ENCODE measurements at regions not wholly inside any gene's neighbourhood (a gene's known extent, or its start where the extent isn't known, plus 50 kb on each side); places are given as distances from the start of the nearest gene placed in this dataset.

DNA sequence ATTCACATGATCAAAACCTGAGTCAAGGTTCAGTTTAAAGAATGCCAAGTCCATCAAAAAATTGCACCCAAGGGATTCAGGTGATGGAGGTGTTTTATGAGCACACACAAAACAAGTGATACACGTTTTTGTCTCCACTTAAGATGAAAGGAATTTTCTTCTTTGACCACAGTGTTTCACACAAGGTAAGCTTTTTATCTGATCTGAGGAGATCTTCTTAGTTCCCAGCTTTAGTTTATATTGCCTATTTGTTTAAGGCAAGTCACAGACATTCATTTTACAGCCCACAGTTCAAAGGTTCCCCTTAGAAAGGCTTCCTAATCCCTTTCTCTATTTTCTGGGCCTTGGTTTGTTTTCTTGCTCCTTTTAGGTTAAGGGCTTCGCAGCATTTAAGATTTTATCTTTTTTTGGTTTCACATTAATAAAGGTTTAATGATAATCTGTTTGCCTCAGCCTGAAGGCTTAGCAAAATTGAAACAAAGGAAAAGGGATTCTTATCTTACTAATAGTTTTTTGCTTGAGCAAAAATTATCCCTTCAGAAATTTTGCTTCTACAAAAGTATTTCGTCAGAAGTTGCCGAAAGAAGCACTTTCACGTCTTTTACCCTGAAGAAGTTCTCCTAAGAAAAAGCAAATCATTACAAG lies 420.5 kb upstream of the NAALADL2 start:
- TF ChIP-seq, protein P1, sequence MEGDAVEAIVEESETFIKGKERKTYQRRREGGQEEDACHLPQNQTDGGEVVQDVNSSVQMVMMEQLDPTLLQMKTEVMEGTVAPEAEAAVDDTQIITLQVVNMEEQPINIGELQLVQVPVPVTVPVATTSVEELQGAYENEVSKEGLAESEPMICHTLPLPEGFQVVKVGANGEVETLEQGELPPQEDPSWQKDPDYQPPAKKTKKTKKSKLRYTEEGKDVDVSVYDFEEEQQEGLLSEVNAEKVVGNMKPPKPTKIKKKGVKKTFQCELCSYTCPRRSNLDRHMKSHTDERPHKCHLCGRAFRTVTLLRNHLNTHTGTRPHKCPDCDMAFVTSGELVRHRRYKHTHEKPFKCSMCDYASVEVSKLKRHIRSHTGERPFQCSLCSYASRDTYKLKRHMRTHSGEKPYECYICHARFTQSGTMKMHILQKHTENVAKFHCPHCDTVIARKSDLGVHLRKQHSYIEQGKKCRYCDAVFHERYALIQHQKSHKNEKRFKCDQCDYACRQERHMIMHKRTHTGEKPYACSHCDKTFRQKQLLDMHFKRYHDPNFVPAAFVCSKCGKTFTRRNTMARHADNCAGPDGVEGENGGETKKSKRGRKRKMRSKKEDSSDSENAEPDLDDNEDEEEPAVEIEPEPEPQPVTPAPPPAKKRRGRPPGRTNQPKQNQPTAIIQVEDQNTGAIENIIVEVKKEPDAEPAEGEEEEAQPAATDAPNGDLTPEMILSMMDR (IDR thresholded peaks at IDR 0.05; ENCODE audit: unreplicated experiment) = no peak
- peaks cover 7% of the 10 kb centered on the region for H3K27me3 Mint-ChIP-seq (ENCODE audit: unreplicated experiment)
- no peaks in the 10 kb centered on the region for H3K36me3 Mint-ChIP-seq (ENCODE audit: low read depth, unreplicated experiment)
- peaks cover 15% of the 10 kb centered on the region for H3K4me1 Mint-ChIP-seq (ENCODE audit: unreplicated experiment)
- DNase-seq (ENCODE audit: low spot score) = no peak
- no peak overlapping the region for H3K4me3 Mint-ChIP-seq (ENCODE audit: unreplicated experiment)
- H3K27ac Mint-ChIP-seq (ENCODE audit: unreplicated experiment) = no peak overlapping the region
- no peaks in the 10 kb centered on the region for H3K9me3 Mint-ChIP-seq (ENCODE audit: unreplicated experiment)

DNA sequence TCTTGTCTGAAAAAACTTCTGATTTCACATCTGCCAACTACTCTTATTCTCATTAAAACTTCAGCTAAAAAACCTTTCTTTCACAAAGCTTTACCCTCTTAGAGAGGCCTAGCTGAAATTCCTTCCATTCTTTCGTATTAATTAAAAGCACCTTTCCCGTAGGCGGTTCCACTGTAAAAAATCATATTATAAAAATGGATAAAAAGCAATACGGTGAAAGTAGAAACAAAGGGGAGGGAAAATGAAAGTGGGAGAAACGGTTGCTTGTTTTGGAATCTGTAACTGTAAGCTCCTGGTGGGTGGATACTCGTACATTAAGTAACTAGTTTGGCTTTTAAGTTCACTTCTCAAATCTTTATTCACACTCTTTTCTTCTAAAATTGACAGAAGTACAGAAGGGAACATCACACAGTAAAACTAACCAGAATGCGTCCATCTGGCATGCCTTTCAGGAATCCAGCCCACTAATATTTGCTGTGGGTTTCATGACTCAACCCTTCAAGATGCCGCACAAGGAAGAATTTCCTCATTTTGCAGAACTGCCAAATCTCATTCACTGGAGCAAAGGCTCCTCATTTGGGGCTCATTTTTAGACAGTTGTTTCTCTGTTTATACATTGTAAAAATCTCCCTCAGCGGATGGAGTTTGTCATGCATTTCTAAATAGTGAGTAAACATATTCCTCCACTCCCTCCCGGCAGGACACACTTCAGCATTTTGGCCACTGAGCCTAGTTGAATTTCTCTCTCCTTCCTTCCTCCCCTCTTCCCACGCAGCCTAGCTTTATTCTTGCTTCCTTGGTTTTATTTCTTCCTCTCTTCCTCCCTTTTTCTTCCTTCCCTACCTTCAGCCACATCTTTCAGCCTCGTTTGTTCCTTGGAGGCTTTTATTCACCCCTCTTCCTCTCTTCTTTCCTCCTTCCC lies 419.5 kb upstream of the NAALADL2 start:
- Mint-ChIP-seq H3K9me3 (ENCODE audit: unreplicated experiment) (no peaks in the 10 kb centered on the region), H3K36me3 (ENCODE audit: low read depth, unreplicated experiment) (no peaks in the 10 kb centered on the region), H3K27me3 (ENCODE audit: unreplicated experiment) (peaks cover 7% of the 10 kb centered on the region), H3K4me3 (ENCODE audit: unreplicated experiment) (peak overlapping the region; percentile 87), H3K27ac (ENCODE audit: unreplicated experiment) (peak overlapping the region; percentile 9), H3K4me1 (ENCODE audit: unreplicated experiment) (peaks cover 15% of the 10 kb centered on the region)
- DNase-seq (ENCODE audit: low spot score) = peak; percentile 4
- TF ChIP-seq, protein P1 (IDR thresholded peaks at IDR 0.05; ENCODE audit: unreplicated experiment) = no peak

DNA sequence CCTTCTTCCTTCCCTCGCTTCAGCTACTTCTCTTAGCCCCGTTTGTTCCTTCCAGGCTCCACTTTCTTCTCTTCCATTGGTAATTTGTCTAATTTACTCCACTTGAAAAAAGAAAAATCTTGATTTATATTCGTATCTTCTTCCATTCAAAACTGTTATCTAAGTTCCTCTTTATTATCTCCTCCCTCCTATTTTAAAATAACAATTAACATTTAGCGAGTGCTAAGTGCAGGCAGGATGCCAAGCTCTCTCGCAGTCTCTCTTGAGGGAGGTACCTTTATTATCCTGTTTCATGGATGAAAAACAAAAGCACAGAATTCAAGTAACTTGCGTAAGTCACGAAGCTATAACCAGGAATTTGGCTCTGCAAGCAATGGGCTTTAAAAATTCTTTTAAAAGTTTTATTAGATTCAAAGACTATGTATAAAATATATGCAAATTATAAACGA lies 418.9 kb upstream of the NAALADL2 start:
- peaks cover 7% of the 10 kb centered on the region for H3K27me3 Mint-ChIP-seq (ENCODE audit: unreplicated experiment)
- DNase-seq (ENCODE audit: low spot score) = peak; percentile 3
- H3K36me3 Mint-ChIP-seq (ENCODE audit: low read depth, unreplicated experiment) = no peaks in the 10 kb centered on the region
- H3K4me3 Mint-ChIP-seq (ENCODE audit: unreplicated experiment) = peak overlapping the region; percentile 87
- TF ChIP-seq, protein P1 (IDR thresholded peaks at IDR 0.05; ENCODE audit: unreplicated experiment) = no peak
- H3K9me3 Mint-ChIP-seq (ENCODE audit: unreplicated experiment) = no peaks in the 10 kb centered on the region
- H3K27ac Mint-ChIP-seq (ENCODE audit: unreplicated experiment) = peak overlapping the region; percentile 75
- peaks cover 15% of the 10 kb centered on the region for H3K4me1 Mint-ChIP-seq (ENCODE audit: unreplicated experiment)

DNA sequence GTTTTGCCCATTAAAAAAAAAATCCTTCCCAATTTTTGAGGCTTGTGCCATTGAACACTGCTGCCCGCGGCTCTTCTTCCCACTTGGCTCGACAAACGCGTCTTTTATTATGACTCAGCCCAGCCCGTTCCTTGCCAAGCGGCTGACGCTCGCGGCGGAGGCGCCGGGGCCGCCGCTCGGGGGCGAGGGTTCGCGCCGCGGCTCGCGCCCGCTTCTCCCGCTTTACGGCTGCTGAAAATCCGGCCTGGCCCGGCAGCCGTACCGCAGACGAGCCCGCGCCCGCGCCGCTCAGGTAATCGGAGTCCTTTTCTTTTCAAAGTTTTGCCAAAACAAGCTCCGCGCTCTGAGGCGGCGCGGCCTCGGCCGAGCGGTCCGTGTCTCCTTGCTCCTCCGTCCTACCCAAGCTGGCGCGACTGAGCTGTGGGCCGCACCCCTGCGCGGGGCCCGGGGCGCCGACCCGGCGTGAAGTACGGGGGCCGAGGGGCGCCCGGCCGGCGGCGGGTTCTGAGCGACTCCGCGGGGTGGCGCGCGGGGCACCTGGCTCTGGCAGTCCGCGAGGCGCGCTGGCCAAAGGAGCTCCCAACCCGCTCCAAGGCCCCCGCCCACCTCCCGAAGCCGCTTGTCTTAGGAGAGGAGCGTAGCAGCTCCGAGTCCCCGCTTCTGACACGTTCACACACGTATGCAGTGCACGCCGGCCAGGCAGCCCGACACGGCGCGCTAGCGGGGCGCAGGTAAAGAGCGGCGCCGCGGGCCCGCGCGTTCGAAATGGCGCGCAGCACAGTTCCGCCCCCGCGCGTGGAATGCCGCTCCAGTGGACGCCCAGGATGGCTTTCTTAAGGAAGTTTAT lies 418.2 kb upstream of the NAALADL2 start:
- peak overlapping the region; percentile 88 for H3K27ac Mint-ChIP-seq (ENCODE audit: unreplicated experiment)
- peak overlapping the region; percentile 97 for H3K4me3 Mint-ChIP-seq (ENCODE audit: unreplicated experiment)
- DNase-seq (ENCODE audit: low spot score) = peak; percentile 90
- TF ChIP-seq, protein P1 (IDR thresholded peaks at IDR 0.05; ENCODE audit: unreplicated experiment) = no peak
- H3K36me3 Mint-ChIP-seq (ENCODE audit: low read depth, unreplicated experiment) = no peaks in the 10 kb centered on the region
- peaks cover 15% of the 10 kb centered on the region for H3K4me1 Mint-ChIP-seq (ENCODE audit: unreplicated experiment)
- no peaks in the 10 kb centered on the region for H3K9me3 Mint-ChIP-seq (ENCODE audit: unreplicated experiment)
- peaks cover 7% of the 10 kb centered on the region for H3K27me3 Mint-ChIP-seq (ENCODE audit: unreplicated experiment)

All from endothelial cell (in vitro differentiated cells).